HepG2 (cell line): ENCODE measurements at regions not wholly inside any gene's neighbourhood (a gene's known extent, or its start where the extent isn't known, plus 50 kb on each side); places are given as distances from the start of the nearest gene placed in this dataset.

Source experiments
- CTCF ChIP-seq: sonication (generic); formaldehyde crosslinking; IDR thresholded peaks from 2 replicates; pipeline ENCODE4 v1.5.0; 2020; ENCODE audit warnings: mild to moderate bottlenecking, missing genetic modification reagents, moderate library complexity
- EZH2 ChIP-seq: conservative IDR thresholded peaks from 2 replicates; pipeline ENCODE4 v1.6.1; 2012; ENCODE audit warnings: mild to moderate bottlenecking, low read depth, low read length, moderate library complexity
- POLR2A ChIP-seq, 2 experiments: IDR thresholded peaks; 2 replicates each; pipeline ENCODE4 v1.6.1; 2011; ENCODE audit warnings: low read depth in 2 of 2, low read length in 2 of 2, mild to moderate bottlenecking in 1 of 2, moderate library complexity in 1 of 2; ENCODE audit not compliant: insufficient read depth in 1 of 2
- SP4 ChIP-seq: sonication (generic); formaldehyde crosslinking; IDR thresholded peaks from 2 replicates; pipeline ENCODE4 v1.8.1; 2023; ENCODE audit warnings: mild to moderate bottlenecking, missing genetic modification reagents
- SRSF1 ChIP-seq: fragments of 200-400 bp; formaldehyde crosslinking; optimal IDR thresholded peaks from 2 replicates; pipeline ENCODE3; 2017; ENCODE audit warnings: mild to moderate bottlenecking, low read depth, low read length, moderate library complexity
- ZNF687 ChIP-seq: sonication (generic); formaldehyde crosslinking; IDR thresholded peaks from 2 replicates; pipeline ENCODE4 v1.5.1; 2020; ENCODE audit warnings: mild to moderate bottlenecking, missing genetic modification reagents, moderate library complexity

- TF ChIP-seq EZH2 = no peak
- no peak for TF ChIP-seq SP4
- TF ChIP-seq POLR2A (IDR thresholded peaks at IDR 0.05; ENCODE audit: insufficient read depth in 1 of 2, low read depth in 2 of 2, low read length in 2 of 2) = no peak
- no peak for TF ChIP-seq ZNF687 (CRISPR knock-in tag)
- TF ChIP-seq CTCF (CRISPR knock-in tag) = no peak
- TF ChIP-seq SRSF1 = no peak
Measured at GRCh38 chr2:207221731-207222130, 56.0 kb upstream of the KLF7 start.
